ENCODE measurements at regions not wholly inside any gene's neighbourhood (a gene's known extent, or its start where the extent isn't known, plus 50 kb on each side); places are given as distances from the start of the nearest gene placed in this dataset.

GRCh38 chr6:91132461-91132860 lies 545.6 kb upstream of the MAP3K7 start:
- DNase-seq (no peak), ATAC-seq (no peak)
- TF ChIP-seq CTCF (IDR thresholded peaks at IDR 0.05), result no peak
- no peak for TF ChIP-seq POLR2A (IDR thresholded peaks at IDR 0.05)
- 42 to 46% methylated on average over 3 of the region's 3 CpGs for WGBS, 2 donors
- intact Hi-C loops (cut with DNase I), result no loop called here
- Histone ChIP-seq H3K9me3 (no peaks in the 10 kb centered on the region), H3K27me3 (no peaks in the 10 kb centered on the region), H3K36me3 (replicated peaks in 1 of 2; ENCODE audit: insufficient read depth in 1 of 2, low read depth in 2 of 2) (no peaks in the 10 kb centered on the region), H3K4me1 (no peaks in the 10 kb centered on the region), H3K4me3 (no peak overlapping the region), H3K27ac (no peak overlapping the region)

- no peak for TF ChIP-seq POLR2A (IDR thresholded peaks at IDR 0.05)
- no peak for TF ChIP-seq CTCF (IDR thresholded peaks at IDR 0.05)
- ATAC-seq, result no peak
- Histone ChIP-seq H3K9me3 (no peaks in the 10 kb centered on the region), H3K27ac (no peak overlapping the region), H3K4me1 (no peaks in the 10 kb centered on the region), H3K27me3 (no peaks in the 10 kb centered on the region), H3K4me3 (no peak overlapping the region), H3K36me3 (replicated peaks in 1 of 2; ENCODE audit: insufficient read depth in 1 of 2, low read depth in 2 of 2) (no peaks in the 10 kb centered on the region)
- WGBS, 2 donors, result 42 to 55% methylated on average over 6 of the region's 6 CpGs
- intact Hi-C loops (cut with DNase I), result no loop called here
- no peak for DNase-seq
Observed at GRCh38 chr6:91130126-91130525, 543.3 kb upstream of the MAP3K7 start.

- no peak for TF ChIP-seq POLR2A (IDR thresholded peaks at IDR 0.05)
- no peak for TF ChIP-seq CTCF (IDR thresholded peaks at IDR 0.05)
- H3K27me3 ChIP-seq, result no peaks in the 10 kb centered on the region
- intact Hi-C loops (cut with DNase I), result no loop called here
- no peak for DNase-seq
- no peak overlapping the region for H3K27ac ChIP-seq
- H3K36me3 ChIP-seq (replicated peaks in 1 of 2; ENCODE audit: insufficient read depth in 1 of 2, low read depth in 2 of 2), result no peaks in the 10 kb centered on the region
- H3K4me3 ChIP-seq, result no peak overlapping the region
- ATAC-seq, result no peak
- no peaks in the 10 kb centered on the region for H3K4me1 ChIP-seq
- no peaks in the 10 kb centered on the region for H3K9me3 ChIP-seq
Observed at GRCh38 chr6:91127752-91128151, 540.9 kb upstream of the MAP3K7 start.

GRCh38 chr6:91126876-91127275 lies 540.0 kb upstream of the MAP3K7 start:
- no peak for DNase-seq
- no peaks in the 10 kb centered on the region for H3K4me1 ChIP-seq
- no peak for ATAC-seq
- H3K36me3 ChIP-seq (replicated peaks in 1 of 2; ENCODE audit: insufficient read depth in 1 of 2, low read depth in 2 of 2), result no peaks in the 10 kb centered on the region
- H3K27ac ChIP-seq, result no peak overlapping the region
- no peaks in the 10 kb centered on the region for H3K9me3 ChIP-seq
- H3K4me3 ChIP-seq, result no peak overlapping the region
- TF ChIP-seq POLR2A (IDR thresholded peaks at IDR 0.05) (no peak), CTCF (IDR thresholded peaks at IDR 0.05) (no peak)
- intact Hi-C loops (cut with DNase I), result no loop called here
- no peaks in the 10 kb centered on the region for H3K27me3 ChIP-seq
- WGBS, 2 donors, result 75 to 79% methylated on average over 5 of the region's 5 CpGs

- ATAC-seq (no peak), DNase-seq (no peak)
- no peaks in the 10 kb centered on the region for H3K4me1 ChIP-seq
- intact Hi-C loops (cut with DNase I), result no loop called here
- no peaks in the 10 kb centered on the region for H3K9me3 ChIP-seq
- no peak overlapping the region for H3K4me3 ChIP-seq
- no peak for TF ChIP-seq POLR2A (IDR thresholded peaks at IDR 0.05)
- no peak for TF ChIP-seq CTCF (IDR thresholded peaks at IDR 0.05)
- H3K36me3 ChIP-seq (replicated peaks in 1 of 2; ENCODE audit: insufficient read depth in 1 of 2, low read depth in 2 of 2), result no peaks in the 10 kb centered on the region
- no peaks in the 10 kb centered on the region for H3K27me3 ChIP-seq
- H3K27ac ChIP-seq, result no peak overlapping the region
Observed at GRCh38 chr6:91117550-91117949, 530.7 kb upstream of the MAP3K7 start.

All from body of pancreas (tissue), 4 donors.